MG63 (cell line): ENCODE measurements at regions not wholly inside any gene's neighbourhood (a gene's known extent, or its start where the extent isn't known, plus 50 kb on each side); places are given as distances from the start of the nearest gene placed in this dataset.
"Not testable (repeated sequence)": the region's sequence is repeated elsewhere in the genome, so short reads cannot be mapped to it uniquely, and the experiment has no call there.

Source experiments
- DNase-seq: peaks from one replicate; pipeline ENCODE4 v3.0.0-alpha.2; 2020
- H3K27me3 ChIP-seq: fragments of 250-450 bp; sonication (Bioruptor Pico); 2 replicates; pipeline ENCODE4 v1.5.1; 2020; ENCODE audit warnings: mild to moderate bottlenecking, moderate library complexity
- H3K36me3 ChIP-seq: fragments of 250-450 bp; sonication (Bioruptor Pico); 2 replicates; pipeline ENCODE4 v1.5.1; 2020; ENCODE audit warnings: mild to moderate bottlenecking, moderate library complexity
- H3K4me3 ChIP-seq: fragments of 250-450 bp; sonication (Bioruptor Pico); 2 replicates; pipeline ENCODE4 v1.5.1; 2020; ENCODE audit warnings: mild to moderate bottlenecking, moderate library complexity
- H3K9me3 ChIP-seq: fragments of 250-450 bp; sonication (Bioruptor Pico); 2 replicates; pipeline ENCODE4 v1.5.1; 2020; ENCODE audit warnings: mild to moderate bottlenecking, moderate library complexity

DNA sequence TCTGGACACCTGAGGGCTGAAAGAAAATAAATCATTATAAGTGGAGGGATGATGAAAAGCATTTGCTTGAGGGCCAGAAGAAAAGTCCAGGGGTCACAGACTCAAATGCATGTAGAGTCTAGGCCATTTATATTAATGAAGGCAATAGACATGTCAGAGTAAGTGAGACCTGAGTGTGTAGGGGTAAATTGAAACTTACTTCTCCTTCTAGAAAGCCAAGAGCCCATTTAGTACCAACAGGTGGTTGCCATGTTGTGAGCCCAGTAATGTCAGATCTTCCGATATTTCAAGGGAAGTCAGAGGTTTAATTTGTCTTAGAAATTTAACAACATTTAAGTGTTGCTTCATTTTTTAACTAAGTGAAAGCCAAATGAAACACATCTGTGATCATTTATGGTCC, 166.1 kb upstream of the SLIT2 start:
- Histone ChIP-seq H3K27me3 (no peaks in the 10 kb centered on the region), H3K36me3 (no peaks in the 10 kb centered on the region), H3K4me3 (no peak overlapping the region), H3K9me3 (no peaks in the 10 kb centered on the region)
- DNase-seq, result no peak

DNA sequence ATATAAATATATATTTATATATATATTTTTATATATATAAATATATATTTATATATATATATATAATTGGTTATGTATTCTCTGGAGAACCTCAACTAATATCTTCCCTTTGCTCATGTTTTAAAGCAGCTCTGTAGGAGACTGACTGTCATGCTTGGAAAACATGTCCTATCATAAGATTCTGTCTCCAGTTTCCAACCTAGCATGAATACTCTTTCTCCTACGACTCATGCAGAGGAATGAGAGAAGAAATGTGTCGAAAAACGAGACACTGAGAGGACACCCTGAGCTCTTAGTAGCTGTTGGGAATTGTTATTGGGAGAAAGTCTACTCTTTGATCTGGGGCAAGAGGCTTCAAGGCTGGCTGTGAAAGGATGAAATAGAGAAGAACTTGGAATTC, 166.5 kb upstream of the SLIT2 start:
- Histone ChIP-seq H3K4me3 (no peak overlapping the region), H3K27me3 (no peaks in the 10 kb centered on the region), H3K9me3 (no peaks in the 10 kb centered on the region), H3K36me3 (no peaks in the 10 kb centered on the region)
- DNase-seq, result no peak

DNA sequence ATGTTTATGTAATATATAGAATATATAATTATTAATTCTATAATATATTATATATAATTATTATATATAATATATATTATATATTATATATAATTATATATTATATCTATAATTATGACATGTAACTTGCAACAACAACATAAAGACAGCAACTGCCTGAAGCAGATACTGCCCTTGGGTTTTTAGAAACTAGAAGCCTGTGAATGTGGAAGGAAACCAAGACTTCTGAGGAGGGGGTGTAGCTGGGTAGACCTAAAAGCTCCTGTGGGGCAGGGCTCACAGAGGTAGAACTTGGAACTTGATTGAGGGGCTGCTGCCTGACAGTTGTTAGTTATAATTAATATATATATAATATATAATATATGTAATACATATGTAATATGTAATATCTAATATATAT, 167.2 kb upstream of the SLIT2 start:
- Histone ChIP-seq H3K36me3 (no peaks in the 10 kb centered on the region), H3K9me3 (no peaks in the 10 kb centered on the region), H3K27me3 (no peaks in the 10 kb centered on the region), H3K4me3 (no peak overlapping the region)
- DNase-seq, result no peak

DNA sequence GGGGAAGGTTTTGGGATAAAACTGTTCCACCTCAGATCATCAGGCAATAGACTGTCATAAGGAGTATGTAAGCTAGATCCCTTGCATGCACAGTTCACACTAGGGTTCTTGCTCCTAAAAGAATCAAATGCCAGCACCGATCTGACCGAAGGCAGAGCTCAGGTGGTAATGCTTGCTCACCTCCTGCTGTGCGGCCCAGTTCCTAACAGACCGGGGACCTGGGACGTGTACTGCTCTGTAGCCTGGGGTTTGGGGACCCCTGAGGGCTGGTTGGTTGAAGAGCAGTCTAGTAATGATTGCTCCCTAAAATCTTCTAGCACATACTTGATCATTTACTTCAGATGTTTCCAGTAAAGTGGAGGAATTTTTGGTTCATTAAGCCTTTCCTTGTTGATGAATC, 173.1 kb upstream of the SLIT2 start:
- no peaks in the 10 kb centered on the region for H3K36me3 ChIP-seq
- no peaks in the 10 kb centered on the region for H3K9me3 ChIP-seq
- H3K27me3 ChIP-seq, result no peaks in the 10 kb centered on the region
- H3K4me3 ChIP-seq, result no peak overlapping the region
- DNase-seq, result no peak

DNA sequence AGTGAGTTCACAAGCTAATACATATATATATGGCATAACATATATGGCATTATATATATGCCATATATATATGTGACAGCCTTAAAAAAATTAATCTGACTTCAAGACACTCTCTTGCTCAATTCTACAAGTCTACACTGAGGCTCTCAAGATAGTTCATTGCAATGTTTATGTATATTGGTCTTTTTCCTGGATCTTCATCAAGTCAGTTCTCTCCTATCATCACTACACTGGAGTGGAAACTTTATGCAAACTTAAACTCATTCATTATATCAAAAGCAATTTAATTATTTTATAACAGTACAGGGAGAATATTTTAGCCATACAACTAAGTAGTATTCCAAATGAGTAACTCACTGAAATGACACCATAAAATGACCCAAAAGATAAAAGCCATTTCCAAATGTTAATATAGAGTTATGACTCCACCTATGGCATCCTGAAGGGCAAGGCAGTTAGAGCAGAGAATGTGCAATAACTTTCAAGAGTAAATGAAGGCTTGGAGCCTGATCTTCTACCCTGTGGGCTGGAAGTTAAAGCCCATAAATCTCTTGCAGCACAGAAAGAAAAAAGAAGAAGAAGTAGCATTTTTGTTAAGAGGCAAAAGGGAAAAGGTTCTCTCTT, 176.3 kb upstream of the SLIT2 start:
- no peaks in the 10 kb centered on the region for H3K36me3 ChIP-seq
- H3K9me3 ChIP-seq, result no peaks in the 10 kb centered on the region
- H3K27me3 ChIP-seq, result no peaks in the 10 kb centered on the region
- no peak for DNase-seq
- H3K4me3 ChIP-seq, result no peak overlapping the region

DNA sequence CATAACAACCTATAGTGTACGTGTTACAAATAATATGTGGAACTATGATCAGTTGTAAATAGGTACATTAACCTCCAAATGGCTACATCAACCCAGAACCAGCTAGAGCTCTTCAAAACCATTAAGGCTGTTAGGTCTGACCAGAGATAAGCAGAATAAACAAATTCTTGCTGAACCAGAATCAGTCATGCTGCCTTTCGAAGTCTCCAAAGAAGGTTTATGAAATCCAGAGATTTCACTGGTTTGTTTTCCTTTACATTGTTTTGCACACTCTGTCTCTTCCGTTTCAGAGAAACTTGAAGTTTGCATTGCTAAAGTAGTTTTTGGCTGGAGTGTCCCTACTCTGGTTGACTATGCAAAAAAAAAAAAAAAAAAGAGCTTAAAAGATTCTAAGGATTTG, 177.3 kb upstream of the SLIT2 start:
- Histone ChIP-seq H3K9me3 (no peaks in the 10 kb centered on the region), H3K27me3 (no peaks in the 10 kb centered on the region), H3K4me3 (no peak overlapping the region), H3K36me3 (no peaks in the 10 kb centered on the region)
- DNase-seq, result no peak

DNA sequence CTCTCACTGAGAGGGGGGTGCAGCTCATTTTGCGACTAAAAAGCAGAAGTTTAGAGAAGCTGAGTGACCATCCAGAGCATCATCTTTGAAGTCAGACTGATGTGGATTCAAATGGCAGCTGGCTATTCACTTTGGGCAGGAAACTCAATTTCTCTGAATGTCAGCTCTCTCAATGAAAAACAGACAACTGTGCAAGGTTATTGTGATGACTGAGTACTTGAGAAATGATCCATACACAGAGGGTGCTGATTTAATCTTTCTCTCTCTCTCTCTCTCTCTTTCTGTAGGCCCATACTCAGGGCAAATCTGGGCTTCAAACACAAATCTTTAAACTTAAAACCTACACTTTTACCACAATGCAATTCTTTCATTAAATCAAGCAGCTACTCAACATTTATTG, 185.8 kb upstream of the SLIT2 start:
- Histone ChIP-seq H3K27me3 (no peaks in the 10 kb centered on the region), H3K4me3 (no peak overlapping the region), H3K36me3 (no peaks in the 10 kb centered on the region), H3K9me3 (no peaks in the 10 kb centered on the region)
- no peak for DNase-seq

DNA sequence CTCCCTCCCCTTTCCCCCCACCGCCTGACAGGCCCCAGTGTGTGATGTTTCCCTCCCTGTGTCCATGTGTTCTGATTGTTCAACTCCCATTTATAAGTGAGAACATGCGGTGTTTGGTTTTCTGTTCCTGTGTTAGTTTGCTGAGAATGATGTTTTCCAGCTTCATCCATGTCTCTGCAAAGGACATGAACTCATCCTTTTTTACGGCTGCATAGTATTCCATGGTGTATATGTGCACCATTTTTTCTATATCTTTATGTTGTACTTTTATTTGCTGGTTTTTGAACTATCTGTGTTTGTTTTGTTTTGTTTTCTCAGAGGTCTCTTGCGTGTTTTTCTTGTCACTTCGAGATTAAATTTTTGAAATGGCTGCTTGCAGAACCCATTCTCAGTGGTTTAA, 188.8 kb upstream of the SLIT2 start:
- DNase-seq, H3K27me3 ChIP-seq, H3K36me3 ChIP-seq, H3K9me3 ChIP-seq, H3K4me3 ChIP-seq: not testable (repeated sequence)

DNA sequence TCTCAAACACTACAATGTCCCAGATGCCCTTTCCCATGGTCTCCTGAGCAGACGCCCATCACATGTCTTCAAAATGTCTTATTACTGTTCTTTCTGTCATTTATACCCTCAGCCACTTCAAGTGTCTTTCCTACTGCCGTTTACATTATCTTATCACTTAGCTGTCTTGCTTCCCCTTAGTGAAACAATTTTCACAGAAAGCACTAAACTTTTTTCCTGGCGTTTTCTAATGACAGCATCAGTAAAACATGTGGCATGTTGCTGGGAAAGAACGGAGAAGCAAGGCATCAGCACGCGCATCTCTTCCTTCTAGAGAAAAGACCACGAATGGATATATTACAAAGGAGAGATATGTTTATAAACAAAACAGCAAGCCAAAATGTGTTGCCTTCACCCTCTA, 189.7 kb upstream of the SLIT2 start:
- H3K27me3 ChIP-seq, result no peaks in the 10 kb centered on the region
- no peaks in the 10 kb centered on the region for H3K36me3 ChIP-seq
- no peak for DNase-seq
- no peaks in the 10 kb centered on the region for H3K9me3 ChIP-seq
- no peak overlapping the region for H3K4me3 ChIP-seq

DNA sequence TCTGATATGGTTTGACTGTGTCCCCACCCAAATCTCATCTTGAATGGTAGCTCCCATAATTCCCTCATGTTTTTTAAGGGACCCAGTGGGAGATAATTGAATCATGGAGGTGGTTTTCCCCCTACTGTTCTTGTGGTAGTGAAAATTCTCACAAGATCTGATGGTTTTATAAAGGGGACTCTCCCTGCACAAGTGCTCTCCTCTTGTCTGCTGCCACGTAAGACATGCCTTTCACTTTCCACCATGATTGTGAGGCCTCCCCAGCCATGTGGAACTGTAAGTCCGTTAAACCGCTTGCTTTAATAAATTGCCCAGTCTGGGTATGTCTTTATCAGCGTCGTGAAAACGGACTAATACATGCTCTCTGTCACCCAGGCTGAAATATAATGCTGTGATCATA, 200.9 kb upstream of the SLIT2 start:
- H3K36me3 ChIP-seq, result no peaks in the 10 kb centered on the region
- H3K4me3 ChIP-seq, result no peak overlapping the region
- no peak for DNase-seq
- no peaks in the 10 kb centered on the region for H3K9me3 ChIP-seq
- H3K27me3 ChIP-seq, result no peaks in the 10 kb centered on the region

DNA sequence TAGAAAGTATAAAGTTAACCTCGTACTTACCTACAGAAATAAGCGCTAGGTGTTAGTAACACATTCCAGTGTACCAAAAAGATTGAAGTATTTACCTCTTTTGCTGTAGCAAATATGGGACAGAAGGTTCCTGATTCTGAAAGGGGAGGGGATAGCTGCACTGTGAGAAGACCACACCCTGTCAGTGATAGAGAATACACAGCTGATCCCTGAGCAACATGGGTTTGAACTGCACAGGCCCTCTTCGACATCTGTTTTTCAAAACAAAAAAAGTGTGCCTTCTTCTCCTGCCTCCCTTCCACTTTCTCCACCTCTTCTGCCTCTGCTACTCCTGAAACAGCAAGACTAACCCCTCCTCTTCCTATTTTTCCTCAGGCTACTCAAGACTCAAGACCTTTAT, 201.8 kb upstream of the SLIT2 start:
- Histone ChIP-seq H3K9me3 (no peaks in the 10 kb centered on the region), H3K27me3 (no peaks in the 10 kb centered on the region), H3K4me3 (no peak overlapping the region), H3K36me3 (no peaks in the 10 kb centered on the region)
- DNase-seq, result no peak

DNA sequence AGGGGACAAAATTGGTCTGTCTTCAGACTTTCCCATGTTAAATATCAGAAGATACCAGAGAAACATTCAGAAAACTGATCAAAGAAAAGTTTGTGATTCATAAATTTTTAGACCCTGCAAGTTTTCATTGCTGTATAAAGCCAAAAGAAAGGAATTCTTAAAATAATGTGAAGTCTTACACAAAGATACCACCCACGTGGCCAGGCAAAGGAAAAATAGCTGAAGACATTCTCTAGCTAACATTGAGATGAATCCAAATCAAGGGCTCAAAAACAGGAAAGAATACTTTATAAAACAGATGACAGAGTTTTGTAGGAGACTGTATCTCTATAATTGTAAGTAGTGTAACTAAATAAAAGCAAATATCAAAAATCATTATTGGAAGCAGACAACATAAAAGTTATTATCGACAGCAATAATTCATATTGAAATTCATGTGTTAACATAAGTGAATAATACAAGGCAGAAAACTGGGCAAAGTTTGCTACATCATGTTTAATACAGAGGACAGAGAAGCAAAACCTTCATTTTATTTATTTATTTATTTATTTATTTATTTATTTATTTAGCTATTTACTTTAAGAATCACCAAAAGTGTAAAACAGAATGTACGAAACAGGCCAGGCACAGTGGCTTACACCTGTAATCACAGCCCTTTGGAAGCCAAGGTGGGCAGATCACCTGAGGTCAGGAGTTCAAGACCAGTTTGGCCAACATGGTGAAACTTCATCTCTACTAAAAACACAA, 204.6 kb upstream of the SLIT2 start:
- no peaks in the 10 kb centered on the region for H3K36me3 ChIP-seq
- H3K4me3 ChIP-seq, result no peak overlapping the region
- H3K9me3 ChIP-seq, result no peaks in the 10 kb centered on the region
- no peaks in the 10 kb centered on the region for H3K27me3 ChIP-seq
- no peak for DNase-seq

DNA sequence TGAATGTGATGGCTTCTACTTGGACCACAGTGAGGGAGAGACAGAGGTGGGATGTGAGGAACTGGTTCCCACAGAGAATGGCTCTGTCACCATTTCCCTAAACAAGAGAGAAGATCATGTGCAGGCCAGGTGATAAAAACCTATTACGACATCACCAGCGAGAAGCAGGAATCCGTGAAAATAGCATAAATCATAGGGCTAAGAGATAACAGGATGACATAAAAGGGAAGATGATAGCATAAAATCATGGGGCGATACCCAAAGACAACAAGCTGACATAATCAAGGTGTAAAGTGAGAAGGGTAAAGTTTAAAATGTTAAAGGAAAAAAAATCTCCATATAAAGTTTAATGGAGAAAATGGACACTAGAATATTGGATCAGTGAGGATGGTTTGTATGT, 205.5 kb upstream of the SLIT2 start:
- Histone ChIP-seq H3K36me3 (no peaks in the 10 kb centered on the region), H3K9me3 (no peaks in the 10 kb centered on the region)
- no peak for DNase-seq

DNA sequence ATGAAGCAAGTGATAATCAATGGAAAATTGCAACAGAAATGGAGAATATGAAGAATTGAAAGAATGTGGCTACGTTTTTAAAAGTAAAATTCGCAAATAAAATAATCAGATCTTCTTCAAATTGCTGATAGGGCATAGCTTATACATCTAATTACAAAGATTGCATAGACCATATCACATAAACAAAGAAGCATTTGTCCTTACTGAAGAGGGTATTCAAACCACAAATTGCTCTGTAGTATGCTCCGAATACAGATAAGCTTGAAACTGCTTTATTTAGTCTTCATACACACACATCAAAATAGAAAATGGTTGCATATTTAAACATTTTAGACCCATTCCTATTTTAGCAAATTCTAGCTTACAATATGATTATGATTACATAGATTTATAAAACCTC, 206.7 kb upstream of the SLIT2 start:
- DNase-seq, result no peak
- Histone ChIP-seq H3K27me3 (no peaks in the 10 kb centered on the region), H3K36me3 (no peaks in the 10 kb centered on the region), H3K9me3 (no peaks in the 10 kb centered on the region), H3K4me3 (no peak overlapping the region)

More for the DNA sequence above, 205.5 kb upstream of the SLIT2 start:
- H3K27me3 ChIP-seq, result no peaks in the 10 kb centered on the region
- H3K4me3 ChIP-seq, result no peak overlapping the region

DNA sequence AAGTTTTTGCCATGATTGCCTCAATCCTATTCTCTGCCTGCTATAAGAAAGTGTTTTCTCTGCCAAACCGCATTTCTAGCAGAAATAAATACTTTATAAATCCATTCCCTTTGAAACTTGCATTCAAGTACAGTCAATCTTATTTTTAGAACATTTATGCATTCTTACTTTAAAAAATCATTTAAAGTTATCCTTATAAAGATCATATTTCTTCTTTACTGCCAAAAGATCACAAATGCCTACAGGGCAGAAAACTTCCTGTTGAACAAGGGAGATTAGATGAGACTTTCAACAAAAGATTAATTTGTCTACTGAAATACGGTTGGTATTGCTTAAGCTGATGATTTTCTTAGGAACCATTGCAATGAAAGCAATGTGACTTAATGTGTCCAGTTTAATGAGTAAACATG, 207.2 kb upstream of the SLIT2 start:
- Histone ChIP-seq H3K27me3 (no peaks in the 10 kb centered on the region), H3K9me3 (no peaks in the 10 kb centered on the region), H3K36me3 (no peaks in the 10 kb centered on the region), H3K4me3 (no peak overlapping the region)
- no peak for DNase-seq

DNA sequence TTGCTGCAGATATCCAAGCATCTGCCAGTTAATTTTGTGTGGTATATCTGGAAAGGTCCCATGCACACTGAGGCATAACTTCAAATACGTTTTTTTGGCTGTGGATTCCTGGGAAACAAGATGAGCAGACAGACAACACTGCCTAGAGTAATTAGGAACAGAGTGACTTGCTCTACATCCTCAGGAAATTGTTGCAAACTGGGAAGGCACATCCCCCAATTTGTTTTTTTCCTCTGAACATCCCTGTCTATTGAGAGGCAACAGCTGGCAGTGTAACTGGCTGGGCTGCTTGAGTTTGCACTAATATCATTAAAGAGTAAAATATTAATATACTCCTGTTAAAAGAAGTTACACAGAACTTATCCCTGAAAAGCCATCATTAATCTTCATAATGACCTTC, 207.7 kb upstream of the SLIT2 start:
- no peaks in the 10 kb centered on the region for H3K36me3 ChIP-seq
- DNase-seq, result no peak
- no peak overlapping the region for H3K4me3 ChIP-seq
- H3K27me3 ChIP-seq, result no peaks in the 10 kb centered on the region
- H3K9me3 ChIP-seq, result no peaks in the 10 kb centered on the region

DNA sequence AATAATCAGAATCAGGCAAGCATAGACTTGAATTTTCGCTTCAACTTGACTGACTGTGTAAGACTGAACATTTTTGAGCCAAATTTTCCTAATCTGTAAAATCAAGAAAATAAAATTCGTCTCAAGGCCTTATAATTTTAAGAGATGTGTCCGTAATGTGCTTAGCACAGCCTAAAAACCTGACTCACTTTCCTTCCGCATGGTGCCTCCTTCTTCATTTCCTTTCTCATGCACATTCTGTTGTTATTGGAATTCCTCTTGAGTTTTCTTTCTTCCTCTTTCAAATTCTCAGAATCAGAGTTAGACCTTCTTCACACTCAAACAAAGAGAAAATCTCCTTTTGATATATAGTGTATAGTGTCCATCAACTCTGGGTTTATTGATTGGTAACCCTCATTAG, 208.9 kb upstream of the SLIT2 start:
- H3K9me3 ChIP-seq, result no peaks in the 10 kb centered on the region
- H3K36me3 ChIP-seq, result no peaks in the 10 kb centered on the region
- H3K27me3 ChIP-seq, result no peaks in the 10 kb centered on the region
- no peak for DNase-seq
- no peak overlapping the region for H3K4me3 ChIP-seq

DNA sequence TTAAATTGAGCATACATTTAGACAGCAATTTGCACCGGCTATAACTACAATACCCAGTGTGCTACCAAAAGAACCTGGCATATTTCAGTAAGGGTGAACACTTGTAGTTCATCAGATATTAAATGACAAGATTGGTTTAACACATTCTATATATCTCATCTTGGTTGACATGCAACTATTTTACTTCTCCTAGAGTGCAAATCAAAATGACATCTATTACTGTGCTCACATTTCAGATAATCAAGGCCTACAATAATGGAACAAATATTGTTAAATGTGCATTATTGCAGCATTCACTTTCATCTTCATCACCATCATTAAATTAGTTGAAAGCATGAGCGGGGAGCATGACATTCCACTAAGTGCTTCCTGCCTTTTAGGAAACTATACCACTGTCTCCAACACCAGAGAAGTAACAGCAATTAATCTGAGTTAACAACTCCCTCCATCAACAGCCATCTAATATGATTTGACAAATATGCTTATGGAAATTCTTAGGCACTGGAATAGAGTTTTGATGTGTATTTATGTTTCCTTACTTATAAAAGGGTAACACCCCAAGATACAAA, 209.8 kb upstream of the SLIT2 start:
- Histone ChIP-seq H3K36me3 (no peaks in the 10 kb centered on the region), H3K27me3 (no peaks in the 10 kb centered on the region), H3K9me3 (no peaks in the 10 kb centered on the region), H3K4me3 (no peak overlapping the region)
- no peak for DNase-seq
